ENCODE measurements at regions not wholly inside any gene's neighbourhood (a gene's known extent, or its start where the extent isn't known, plus 50 kb on each side); places are given as distances from the start of the nearest gene placed in this dataset.

DNA sequence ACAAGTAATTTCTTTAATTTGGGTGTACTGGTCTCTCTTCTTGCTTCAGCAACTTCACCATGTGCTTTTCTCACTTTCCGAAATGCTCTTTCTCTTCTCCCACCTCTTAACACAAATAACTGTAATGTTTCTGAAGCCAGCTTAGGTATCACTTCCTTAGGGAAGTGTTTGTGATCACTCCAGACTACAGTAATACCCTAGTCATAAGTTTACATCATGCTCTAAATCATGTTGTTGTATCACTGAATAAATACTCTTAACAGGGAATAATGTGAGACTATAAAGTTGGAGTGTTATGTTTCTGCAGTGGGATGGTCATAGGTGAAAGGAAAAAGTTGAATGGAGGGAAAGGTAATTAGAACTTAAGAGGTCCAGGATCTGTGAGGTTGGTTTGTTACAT is 712.3 kb downstream of the C4orf33 start (continued):
- no peak for TF ChIP-seq RELB (IDR thresholded peaks at IDR 0.05; ENCODE audit: low read depth)
- TF ChIP-seq E2F4 (IDR thresholded peaks at IDR 0.05; ENCODE audit: low read depth, low read length): no peak

DNA sequence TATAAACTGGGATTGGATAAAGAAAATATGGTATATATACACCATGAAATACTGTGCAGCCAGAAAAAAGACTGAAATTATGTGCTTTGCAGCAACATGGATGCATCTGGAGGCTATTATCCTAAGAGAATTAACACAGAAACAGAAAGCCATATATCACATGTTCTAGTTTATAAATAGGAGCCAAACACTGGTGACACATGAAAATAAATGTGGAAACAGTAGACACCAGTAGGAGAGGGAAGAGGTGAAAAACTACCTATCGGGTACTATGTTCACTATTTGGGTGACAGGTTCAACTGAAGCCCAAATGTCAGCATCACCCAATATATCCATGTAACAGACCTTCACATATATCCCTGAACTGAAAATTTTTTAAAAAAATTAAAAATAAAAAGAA is 725.1 kb downstream of the C4orf33 start:
- ChIA-PET POLR2A (no interaction called here), SMC1A (ENCODE audit: uncharacterized antibody, unreplicated experiment) (no interaction called here)
- TF ChIP-seq USF2 (IDR thresholded peaks at IDR 0.05; ENCODE audit: borderline replicate concordance, low read depth, low read length) (no peak), RAD51 (IDR thresholded peaks at IDR 0.05) (no peak), ZNF384 (IDR thresholded peaks at IDR 0.05; ENCODE audit: borderline replicate concordance, low read depth, low read length) (no peak), MYC (IDR thresholded peaks at IDR 0.05; ENCODE audit: insufficient read depth, insufficient read length, insufficient replicate concordance, low read length, severe bottlenecking) (no peak), ZNF622 (IDR thresholded peaks at IDR 0.05) (no peak), STAT3 (IDR thresholded peaks at IDR 0.05; ENCODE audit: low read depth, low read length) (no peak), GABPA (IDR thresholded peaks at IDR 0.05; ENCODE audit: low read depth) (no peak), ZNF207 (IDR thresholded peaks at IDR 0.05; ENCODE audit: borderline replicate concordance) (no peak), RBBP5 (conservative IDR thresholded peaks at IDR 0.05) (no peak), SMARCA5 (IDR thresholded peaks at IDR 0.05) (no peak), TCF3 (IDR thresholded peaks at IDR 0.05; ENCODE audit: borderline replicate concordance, insufficient read depth, low read depth, low read length) (no peak), GATAD2B (conservative IDR thresholded peaks at IDR 0.05; ENCODE audit: low read depth) (no peak), SUPT20H (IDR thresholded peaks at IDR 0.05; ENCODE audit: borderline replicate concordance, control insufficient read depth, low read depth, low read length) (no peak), SREBF1 (IDR thresholded peaks at IDR 0.05; ENCODE audit: low read length) (no peak), ELK1 (IDR thresholded peaks at IDR 0.05; ENCODE audit: low read depth, low read length) (no peak), DPF2 (IDR thresholded peaks at IDR 0.05) (no peak)
- TF ChIP-seq, protein P1, sequence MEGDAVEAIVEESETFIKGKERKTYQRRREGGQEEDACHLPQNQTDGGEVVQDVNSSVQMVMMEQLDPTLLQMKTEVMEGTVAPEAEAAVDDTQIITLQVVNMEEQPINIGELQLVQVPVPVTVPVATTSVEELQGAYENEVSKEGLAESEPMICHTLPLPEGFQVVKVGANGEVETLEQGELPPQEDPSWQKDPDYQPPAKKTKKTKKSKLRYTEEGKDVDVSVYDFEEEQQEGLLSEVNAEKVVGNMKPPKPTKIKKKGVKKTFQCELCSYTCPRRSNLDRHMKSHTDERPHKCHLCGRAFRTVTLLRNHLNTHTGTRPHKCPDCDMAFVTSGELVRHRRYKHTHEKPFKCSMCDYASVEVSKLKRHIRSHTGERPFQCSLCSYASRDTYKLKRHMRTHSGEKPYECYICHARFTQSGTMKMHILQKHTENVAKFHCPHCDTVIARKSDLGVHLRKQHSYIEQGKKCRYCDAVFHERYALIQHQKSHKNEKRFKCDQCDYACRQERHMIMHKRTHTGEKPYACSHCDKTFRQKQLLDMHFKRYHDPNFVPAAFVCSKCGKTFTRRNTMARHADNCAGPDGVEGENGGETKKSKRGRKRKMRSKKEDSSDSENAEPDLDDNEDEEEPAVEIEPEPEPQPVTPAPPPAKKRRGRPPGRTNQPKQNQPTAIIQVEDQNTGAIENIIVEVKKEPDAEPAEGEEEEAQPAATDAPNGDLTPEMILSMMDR (IDR thresholded peaks at IDR 0.05 in 2 of 3, conservative IDR thresholded peaks at IDR 0.05 in 1 of 3; ENCODE audit: control insufficient read depth in 2 of 3, extremely low read depth in 1 of 3, insufficient read depth in 1 of 3, low read depth in 3 of 3, low read length in 3 of 3): no peak

More for the DNA sequence above, 725.1 kb downstream of the C4orf33 start:
- ATAC-seq: no peak
- in situ Hi-C loops (cut with MboI): no loop called here
- Histone ChIP-seq H3K9me3 (replicated peaks; ENCODE audit: control insufficient read depth, insufficient read depth, low read length) (no peaks in the 10 kb centered on the region), H3K27me3 (replicated peaks in 1 of 2; ENCODE audit: control insufficient read depth in 2 of 2, insufficient read depth in 2 of 2, low read length in 1 of 2) (no peaks in the 10 kb centered on the region), H3K36me3 (ENCODE audit: control insufficient read depth in 2 of 2, insufficient read depth in 2 of 2, low read length in 1 of 2) (no peaks in the 10 kb centered on the region), H3K4me3 (no peak overlapping the region), H4K20me1 (ENCODE audit: control insufficient read depth, insufficient read depth) (no peaks in the 10 kb centered on the region), H3K27ac (ENCODE audit: control insufficient read depth, insufficient read depth) (no peak overlapping the region), H3K79me2 (ENCODE audit: control insufficient read depth, insufficient read depth, low read length) (no peaks in the 10 kb centered on the region), H3K9ac (ENCODE audit: control insufficient read depth, insufficient read depth, low read length) (no peak overlapping the region), H3K4me2 (ENCODE audit: control insufficient read depth, insufficient read depth) (no peak overlapping the region), H3K4me1 (ENCODE audit: control insufficient read depth, insufficient read depth, low read length) (no peaks in the 10 kb centered on the region), H2AFZ (ENCODE audit: control insufficient read depth, low read depth, low read length) (no peak overlapping the region)
- ChIA-PET CTCF (no interaction called here), RAD21 (ENCODE audit: unreplicated experiment) (no interaction called here)
- FAIRE-seq: no peak
- intact Hi-C loops (cut with micrococcal nuclease; ENCODE audit: unreplicated experiment): no loop called here
- 81% methylated on average over 1 of the region's 1 CpG for WGBS (ENCODE audit: insufficient coverage, insufficient replicate concordance, low lambda C conversion rate, missing lambda C conversion rate)
- no TSS peak for BruUV-seq (replicated peaks)
- no peak for DNase-seq (ENCODE audit: low read depth, low spot score)

Data from GM12878 (cell line).